ENCODE measurements at regions not wholly inside any gene's neighbourhood (a gene's known extent, or its start where the extent isn't known, plus 50 kb on each side); places are given as distances from the start of the nearest gene placed in this dataset.

DNA sequence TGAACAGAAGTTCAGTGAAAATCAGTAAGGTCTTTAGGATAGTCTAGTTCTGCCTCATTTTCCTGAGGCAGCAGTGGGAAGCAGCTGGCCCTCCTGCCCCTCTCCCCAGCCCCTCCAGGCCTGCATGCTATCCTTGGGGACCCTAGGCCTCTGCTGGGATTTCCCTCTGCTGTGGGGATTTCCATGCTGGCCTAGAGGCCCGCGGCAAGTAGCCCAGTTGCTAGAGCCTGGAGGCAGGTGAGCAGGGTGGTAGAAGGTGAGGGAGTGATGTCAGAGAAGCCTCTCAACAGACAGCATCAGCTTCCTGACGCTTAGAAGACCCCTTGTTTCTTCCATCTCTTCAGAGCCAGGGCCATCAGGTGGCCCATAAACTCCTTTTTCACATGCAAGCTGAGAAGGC, 305.8 kb upstream of the THBS1 start:
- Mint-ChIP-seq H3K4me1 (ENCODE audit: low read depth, unreplicated experiment) (peaks cover 42% of the 10 kb centered on the region), H3K27ac (ENCODE audit: unreplicated experiment) (peak overlapping the region; percentile 69)

DNA sequence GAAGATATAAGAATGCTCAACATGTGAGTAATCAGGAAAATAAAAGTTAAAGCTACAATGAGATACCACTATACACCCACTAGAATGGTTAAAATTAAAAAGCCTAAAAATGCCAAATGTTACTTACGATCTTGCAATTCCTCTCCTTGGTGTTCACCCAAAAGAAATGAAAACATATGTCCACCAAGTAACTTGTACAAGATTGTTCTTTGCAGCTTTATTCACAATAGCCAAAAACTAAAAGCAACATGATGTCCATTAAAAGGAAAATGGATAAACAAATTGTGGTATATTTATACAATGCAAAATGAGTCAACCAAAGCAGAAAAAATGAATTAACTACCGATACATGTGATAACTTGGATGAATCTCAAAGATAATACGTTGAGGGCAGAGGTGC, 301.6 kb upstream of the THBS1 start:
- Mint-ChIP-seq H3K4me1 (ENCODE audit: low read depth, unreplicated experiment) (peaks cover 19% of the 10 kb centered on the region), H3K4me3 (ENCODE audit: unreplicated experiment) (no peak overlapping the region), H3K36me3 (ENCODE audit: insufficient read depth, unreplicated experiment) (peaks cover 9% of the 10 kb centered on the region)

More for the DNA sequence above, 305.8 kb upstream of the THBS1 start:
- Histone ChIP-seq H3K4me1 (peaks cover 48% of the 10 kb centered on the region), H3K27me3 (replicated peaks; ENCODE audit: control insufficient read depth, insufficient read depth, low read length) (no peaks in the 10 kb centered on the region), H3K4me3 (ENCODE audit: low read depth, low read length) (no peak overlapping the region), H3K36me3 (ENCODE audit: control insufficient read depth, insufficient read depth, low read length) (no peaks in the 10 kb centered on the region), H3K9me3 (no peaks in the 10 kb centered on the region)
- intact Hi-C loops (cut with micrococcal nuclease; ENCODE audit: unreplicated experiment) = loop anchor here (2.0 kb wide), 1 partner anchor 306 kb away; the partner anchor contains the start of gene THBS1
- H3K36me3 Mint-ChIP-seq (ENCODE audit: insufficient read depth, unreplicated experiment) = peaks cover 17% of the 10 kb centered on the region
- no TSS peak for BruUV-seq (replicated peaks)
- DNase-seq = no peak
- peaks cover 12% of the 10 kb centered on the region for H3K9me3 Mint-ChIP-seq (ENCODE audit: unreplicated experiment)
- POLR2A ChIA-PET = no interaction called here
- H3K4me3 Mint-ChIP-seq (ENCODE audit: unreplicated experiment) = no peak overlapping the region
- TF ChIP-seq, protein P1, sequence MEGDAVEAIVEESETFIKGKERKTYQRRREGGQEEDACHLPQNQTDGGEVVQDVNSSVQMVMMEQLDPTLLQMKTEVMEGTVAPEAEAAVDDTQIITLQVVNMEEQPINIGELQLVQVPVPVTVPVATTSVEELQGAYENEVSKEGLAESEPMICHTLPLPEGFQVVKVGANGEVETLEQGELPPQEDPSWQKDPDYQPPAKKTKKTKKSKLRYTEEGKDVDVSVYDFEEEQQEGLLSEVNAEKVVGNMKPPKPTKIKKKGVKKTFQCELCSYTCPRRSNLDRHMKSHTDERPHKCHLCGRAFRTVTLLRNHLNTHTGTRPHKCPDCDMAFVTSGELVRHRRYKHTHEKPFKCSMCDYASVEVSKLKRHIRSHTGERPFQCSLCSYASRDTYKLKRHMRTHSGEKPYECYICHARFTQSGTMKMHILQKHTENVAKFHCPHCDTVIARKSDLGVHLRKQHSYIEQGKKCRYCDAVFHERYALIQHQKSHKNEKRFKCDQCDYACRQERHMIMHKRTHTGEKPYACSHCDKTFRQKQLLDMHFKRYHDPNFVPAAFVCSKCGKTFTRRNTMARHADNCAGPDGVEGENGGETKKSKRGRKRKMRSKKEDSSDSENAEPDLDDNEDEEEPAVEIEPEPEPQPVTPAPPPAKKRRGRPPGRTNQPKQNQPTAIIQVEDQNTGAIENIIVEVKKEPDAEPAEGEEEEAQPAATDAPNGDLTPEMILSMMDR (IDR thresholded peaks at IDR 0.05; ENCODE audit: insufficient read depth in 1 of 2, low read depth in 1 of 2, low read length in 1 of 2, severe bottlenecking in 1 of 2, unreplicated experiment in 1 of 2) = no peak
- H3K27me3 Mint-ChIP-seq (ENCODE audit: insufficient read depth, unreplicated experiment) = no peaks in the 10 kb centered on the region
- CTCF ChIA-PET = no interaction called here

DNA sequence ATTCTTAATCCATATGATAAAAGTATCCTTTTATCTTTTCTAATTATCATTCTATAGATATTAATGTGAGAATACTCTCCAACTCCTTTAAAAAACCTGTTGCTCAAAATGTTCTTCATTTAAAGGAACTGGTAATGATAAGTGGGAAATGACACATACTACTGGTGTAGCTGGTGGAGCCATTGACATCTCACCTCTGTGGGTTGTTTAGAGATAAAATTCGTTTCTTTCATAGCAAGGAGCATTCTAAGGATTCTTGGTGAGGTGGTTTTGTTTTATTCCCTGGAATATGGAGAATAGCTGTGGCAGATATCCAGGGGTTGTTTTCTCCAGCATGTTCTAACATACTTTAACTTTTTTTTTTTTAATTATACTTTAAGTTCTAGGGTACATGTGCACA, 299.8 kb upstream of the THBS1 start:
- Histone ChIP-seq H3K27me3 (replicated peaks; ENCODE audit: control insufficient read depth, insufficient read depth, low read length) (no peaks in the 10 kb centered on the region), H3K4me3 (ENCODE audit: low read depth, low read length) (no peak overlapping the region), H3K4me1 (0 out of 2 replicates have a peak, but pooled peaks cover 3% of the 10 kb centered on the region), H3K36me3 (ENCODE audit: control insufficient read depth, insufficient read depth, low read length) (no peaks in the 10 kb centered on the region), H3K9me3 (no peaks in the 10 kb centered on the region)
- Mint-ChIP-seq H3K27ac (ENCODE audit: unreplicated experiment) (no peak overlapping the region), H3K4me3 (ENCODE audit: unreplicated experiment) (no peak overlapping the region), H3K9me3 (ENCODE audit: unreplicated experiment) (peaks cover 12% of the 10 kb centered on the region), H3K27me3 (ENCODE audit: insufficient read depth, unreplicated experiment) (no peaks in the 10 kb centered on the region), H3K36me3 (ENCODE audit: insufficient read depth, unreplicated experiment) (peaks cover 5% of the 10 kb centered on the region), H3K4me1 (ENCODE audit: low read depth, unreplicated experiment) (peaks cover 11% of the 10 kb centered on the region)
- ChIA-PET POLR2A (no interaction called here), CTCF (no interaction called here)
- intact Hi-C loops (cut with micrococcal nuclease; ENCODE audit: unreplicated experiment) = no loop called here
- BruUV-seq (replicated peaks) = no TSS peak
- no peak for DNase-seq
- TF ChIP-seq, protein P1 (IDR thresholded peaks at IDR 0.05; ENCODE audit: insufficient read depth in 1 of 2, low read depth in 1 of 2, low read length in 1 of 2, severe bottlenecking in 1 of 2, unreplicated experiment in 1 of 2) = no peak

More for the DNA sequence above, 301.6 kb upstream of the THBS1 start:
- Histone ChIP-seq H3K36me3 (ENCODE audit: control insufficient read depth, insufficient read depth, low read length) (no peaks in the 10 kb centered on the region), H3K27me3 (replicated peaks; ENCODE audit: control insufficient read depth, insufficient read depth, low read length) (no peaks in the 10 kb centered on the region), H3K9me3 (no peaks in the 10 kb centered on the region), H3K4me1 (peaks cover 18% of the 10 kb centered on the region), H3K4me3 (ENCODE audit: low read depth, low read length) (no peak overlapping the region)
- Mint-ChIP-seq H3K27ac (ENCODE audit: unreplicated experiment) (no peak overlapping the region), H3K9me3 (ENCODE audit: unreplicated experiment) (peaks cover 12% of the 10 kb centered on the region), H3K27me3 (ENCODE audit: insufficient read depth, unreplicated experiment) (no peaks in the 10 kb centered on the region)
- DNase-seq = no peak
- no TSS peak for BruUV-seq (replicated peaks)
- TF ChIP-seq, protein P1 (IDR thresholded peaks at IDR 0.05; ENCODE audit: insufficient read depth in 1 of 2, low read depth in 1 of 2, low read length in 1 of 2, severe bottlenecking in 1 of 2, unreplicated experiment in 1 of 2) = no peak
- intact Hi-C loops (cut with micrococcal nuclease; ENCODE audit: unreplicated experiment) = no loop called here
- ChIA-PET CTCF (no interaction called here), POLR2A (no interaction called here)

Measured in Caco-2 (cell line).